ENCODE measurements at regions not wholly inside any gene's neighbourhood (a gene's known extent, or its start where the extent isn't known, plus 50 kb on each side); places are given as distances from the start of the nearest gene placed in this dataset.

- no peak overlapping the region for H3K27ac Mint-ChIP-seq
- no peaks in the 10 kb centered on the region for H3K9me3 Mint-ChIP-seq
- no peaks in the 10 kb centered on the region for H3K36me3 Mint-ChIP-seq (ENCODE audit: low read depth)
- no peak overlapping the region for H3K4me3 Mint-ChIP-seq
- H3K27me3 Mint-ChIP-seq: peaks cover 4% of the 10 kb centered on the region
- no peak for DNase-seq
- H3K4me1 Mint-ChIP-seq (ENCODE audit: low read depth): no peaks in the 10 kb centered on the region
These were observed 158.2 kb downstream of the TDRD15 start for GRCh38 chr2:21281791-21282514.

GRCh38 chr2:21282515-21282898, 158.7 kb downstream of the TDRD15 start:
- Mint-ChIP-seq H3K36me3 (ENCODE audit: low read depth) (no peaks in the 10 kb centered on the region), H3K4me3 (no peak overlapping the region), H3K27me3 (peaks cover 4% of the 10 kb centered on the region), H3K4me1 (ENCODE audit: low read depth) (no peaks in the 10 kb centered on the region), H3K27ac (no peak overlapping the region), H3K9me3 (no peaks in the 10 kb centered on the region)
- DNase-seq: no peak

GRCh38 chr2:21288299-21288698, 164.5 kb downstream of the TDRD15 start:
- Mint-ChIP-seq H3K36me3 (ENCODE audit: low read depth) (no peaks in the 10 kb centered on the region), H3K4me3 (no peak overlapping the region), H3K27ac (no peak overlapping the region), H3K9me3 (peaks cover 2% of the 10 kb centered on the region), H3K27me3 (peaks cover 2% of the 10 kb centered on the region), H3K4me1 (ENCODE audit: low read depth) (no peaks in the 10 kb centered on the region)
- DNase-seq: no peak

- Mint-ChIP-seq H3K9me3 (peaks cover 2% of the 10 kb centered on the region), H3K36me3 (ENCODE audit: low read depth) (no peaks in the 10 kb centered on the region), H3K4me3 (no peak overlapping the region), H3K27me3 (no peaks in the 10 kb centered on the region), H3K4me1 (ENCODE audit: low read depth) (no peaks in the 10 kb centered on the region), H3K27ac (no peak overlapping the region)
- DNase-seq: no peak
These were observed 165.2 kb downstream of the TDRD15 start for GRCh38 chr2:21288739-21289520.

GRCh38 chr2:21289551-21289950, 165.8 kb downstream of the TDRD15 start:
- no peaks in the 10 kb centered on the region for H3K27me3 Mint-ChIP-seq
- no peak overlapping the region for H3K4me3 Mint-ChIP-seq
- H3K4me1 Mint-ChIP-seq (ENCODE audit: low read depth): no peaks in the 10 kb centered on the region

GRCh38 chr2:21289989-21290388, 166.2 kb downstream of the TDRD15 start:
- H3K4me3 Mint-ChIP-seq: no peak overlapping the region
- H3K9me3 Mint-ChIP-seq: peaks cover 2% of the 10 kb centered on the region
- H3K4me1 Mint-ChIP-seq (ENCODE audit: low read depth): no peaks in the 10 kb centered on the region
- DNase-seq: no peak
- H3K36me3 Mint-ChIP-seq (ENCODE audit: low read depth): no peaks in the 10 kb centered on the region
- no peaks in the 10 kb centered on the region for H3K27me3 Mint-ChIP-seq
- no peak overlapping the region for H3K27ac Mint-ChIP-seq

More at GRCh38 chr2:21289551-21289950, 165.8 kb downstream of the TDRD15 start:
- Mint-ChIP-seq H3K9me3 (peaks cover 2% of the 10 kb centered on the region), H3K27ac (no peak overlapping the region), H3K36me3 (ENCODE audit: low read depth) (no peaks in the 10 kb centered on the region)
- DNase-seq: no peak

- no peak for DNase-seq
- Mint-ChIP-seq H3K27me3 (no peaks in the 10 kb centered on the region), H3K9me3 (peaks cover 2% of the 10 kb centered on the region), H3K27ac (no peak overlapping the region), H3K4me1 (ENCODE audit: low read depth) (no peaks in the 10 kb centered on the region), H3K36me3 (ENCODE audit: low read depth) (no peaks in the 10 kb centered on the region), H3K4me3 (no peak overlapping the region)
These were observed 167.7 kb downstream of the TDRD15 start for GRCh38 chr2:21291426-21291825.

- Mint-ChIP-seq H3K36me3 (ENCODE audit: low read depth) (no peaks in the 10 kb centered on the region), H3K27ac (no peak overlapping the region), H3K27me3 (no peaks in the 10 kb centered on the region), H3K9me3 (no peaks in the 10 kb centered on the region), H3K4me3 (no peak overlapping the region), H3K4me1 (ENCODE audit: low read depth) (no peaks in the 10 kb centered on the region)
- DNase-seq: no peak
These were observed 170.7 kb downstream of the TDRD15 start for GRCh38 chr2:21294446-21294845.

- no peak overlapping the region for H3K4me3 Mint-ChIP-seq
These were observed 175.6 kb downstream of the TDRD15 start for GRCh38 chr2:21299411-21299810.

GRCh38 chr2:21301871-21302455, 178.2 kb downstream of the TDRD15 start:
- H3K27me3 Mint-ChIP-seq: no peaks in the 10 kb centered on the region
- no peak overlapping the region for H3K27ac Mint-ChIP-seq
- peaks cover 3% of the 10 kb centered on the region for H3K9me3 Mint-ChIP-seq
- no peaks in the 10 kb centered on the region for H3K4me1 Mint-ChIP-seq (ENCODE audit: low read depth)
- no peaks in the 10 kb centered on the region for H3K36me3 Mint-ChIP-seq (ENCODE audit: low read depth)
- DNase-seq: no peak
- H3K4me3 Mint-ChIP-seq: no peak overlapping the region

More at GRCh38 chr2:21299411-21299810, 175.6 kb downstream of the TDRD15 start:
- no peaks in the 10 kb centered on the region for H3K36me3 Mint-ChIP-seq (ENCODE audit: low read depth)
- no peaks in the 10 kb centered on the region for H3K4me1 Mint-ChIP-seq (ENCODE audit: low read depth)
- no peaks in the 10 kb centered on the region for H3K27me3 Mint-ChIP-seq
- DNase-seq: no peak
- peaks cover 3% of the 10 kb centered on the region for H3K9me3 Mint-ChIP-seq
- H3K27ac Mint-ChIP-seq: no peak overlapping the region

- Mint-ChIP-seq H3K4me1 (ENCODE audit: low read depth) (no peaks in the 10 kb centered on the region), H3K27me3 (no peaks in the 10 kb centered on the region), H3K27ac (no peak overlapping the region), H3K9me3 (peaks cover 3% of the 10 kb centered on the region), H3K36me3 (ENCODE audit: low read depth) (no peaks in the 10 kb centered on the region), H3K4me3 (no peak overlapping the region)
- DNase-seq: no peak
These were observed 180.1 kb downstream of the TDRD15 start for GRCh38 chr2:21303876-21304275.

GRCh38 chr2:21305581-21305980, 181.8 kb downstream of the TDRD15 start:
- Mint-ChIP-seq H3K27me3 (no peaks in the 10 kb centered on the region), H3K4me1 (ENCODE audit: low read depth) (no peaks in the 10 kb centered on the region), H3K4me3 (no peak overlapping the region), H3K9me3 (peaks cover 3% of the 10 kb centered on the region), H3K36me3 (ENCODE audit: low read depth) (no peaks in the 10 kb centered on the region), H3K27ac (no peak overlapping the region)
- no peak for DNase-seq

GRCh38 chr2:21306235-21306634, 182.5 kb downstream of the TDRD15 start:
- Mint-ChIP-seq H3K27me3 (no peaks in the 10 kb centered on the region), H3K36me3 (ENCODE audit: low read depth) (no peaks in the 10 kb centered on the region), H3K4me3 (no peak overlapping the region), H3K9me3 (peaks cover under 1% of the 10 kb centered on the region), H3K4me1 (ENCODE audit: low read depth) (no peaks in the 10 kb centered on the region), H3K27ac (no peak overlapping the region)
- DNase-seq: no peak

GRCh38 chr2:21307037-21307436, 183.3 kb downstream of the TDRD15 start:
- no peak overlapping the region for H3K4me3 Mint-ChIP-seq
- H3K4me1 Mint-ChIP-seq (ENCODE audit: low read depth): no peaks in the 10 kb centered on the region
- no peak overlapping the region for H3K27ac Mint-ChIP-seq
- no peaks in the 10 kb centered on the region for H3K36me3 Mint-ChIP-seq (ENCODE audit: low read depth)
- H3K9me3 Mint-ChIP-seq: no peaks in the 10 kb centered on the region
- no peaks in the 10 kb centered on the region for H3K27me3 Mint-ChIP-seq
- no peak for DNase-seq

GRCh38 chr2:21310493-21310892, 186.7 kb downstream of the TDRD15 start:
- no peak overlapping the region for H3K27ac Mint-ChIP-seq
- H3K4me1 Mint-ChIP-seq (ENCODE audit: low read depth): no peaks in the 10 kb centered on the region
- no peaks in the 10 kb centered on the region for H3K27me3 Mint-ChIP-seq
- no peaks in the 10 kb centered on the region for H3K36me3 Mint-ChIP-seq (ENCODE audit: low read depth)
- DNase-seq: no peak
- no peaks in the 10 kb centered on the region for H3K9me3 Mint-ChIP-seq
- H3K4me3 Mint-ChIP-seq: no peak overlapping the region

All from activated T-cell treated with anti-CD3 and anti-CD28 coated beads, Interleukin-2, amount 50 U/mL, for 24 hours (primary cell).